ENCODE measurements at regions not wholly inside any gene's neighbourhood (a gene's known extent, or its start where the extent isn't known, plus 50 kb on each side); places are given as distances from the start of the nearest gene placed in this dataset.

- no peak for TF ChIP-seq CTCF (conservative IDR thresholded peaks at IDR 0.05 in 1 of 2, IDR thresholded peaks at IDR 0.05 in 1 of 2; ENCODE audit: extremely low read depth in 1 of 2, insufficient read depth in 1 of 2, low read depth in 1 of 2, low read length in 2 of 2)
- TF ChIP-seq EZH2 (IDR thresholded peaks at IDR 0.05; ENCODE audit: borderline replicate concordance, low read length), result no peak
These were observed 115.7 kb upstream of the IGF1 start for GRCh38 chr12:102596031-102596430.

All from mammary epithelial cell (primary cell).